GM23338 (cell line): ENCODE measurements at regions not wholly inside any gene's neighbourhood (a gene's known extent, or its start where the extent isn't known, plus 50 kb on each side); places are given as distances from the start of the nearest gene placed in this dataset.

Experiments
- ATAC-seq: fragments of 200-7000 bp; cut with Tn5 transposase; 3 replicates; pipeline ENCODE4 v1.9.1; 2020
- DNase-seq: peaks from one replicate; pipeline ENCODE4 v3.0.0-alpha.2; 2015; ENCODE audit warnings: low spot score
- H2AFZ ChIP-seq: fragments of 200-600 bp; sonication (generic); 2 replicates; pipeline ENCODE4 v1.8.0; 2016; ENCODE audit warnings: antibody characterized with exemption, mild to moderate bottlenecking, moderate library complexity
- H3F3A ChIP-seq: fragments of 200-600 bp; sonication (generic); replicated peaks from 2 replicates; pipeline ENCODE4 v1.8.0; 2017; ENCODE audit warnings: antibody characterized with exemption, mixed run types, low read depth
- H3K27ac ChIP-seq: fragments of 200-600 bp; sonication (generic); 2 replicates; pipeline ENCODE4 v1.6.1; 2016; ENCODE audit warnings: low read depth
- H3K27me3 ChIP-seq: fragments of 200-600 bp; sonication (generic); 2 replicates; pipeline ENCODE4 v1.8.0; 2016; ENCODE audit warnings: mild to moderate bottlenecking, mixed run types, moderate library complexity; ENCODE audit not compliant: insufficient read depth
- H3K36me3 ChIP-seq: fragments of 200-600 bp; sonication (generic); 2 replicates; pipeline ENCODE4 v1.8.0; 2016; ENCODE audit warnings: mild to moderate bottlenecking; ENCODE audit not compliant: insufficient read depth
- H3K4me1 ChIP-seq: fragments of 200-600 bp; sonication (generic); 2 replicates; pipeline ENCODE4 v1.8.0; 2016; ENCODE audit warnings: mild to moderate bottlenecking, moderate library complexity; ENCODE audit not compliant: insufficient read depth
- H3K4me2 ChIP-seq: fragments of 200-600 bp; sonication (generic); 2 replicates; pipeline ENCODE4 v1.7.1; 2017; ENCODE audit warnings: mixed run types
- H3K4me3 ChIP-seq: fragments of 200-600 bp; sonication (generic); 2 replicates; pipeline ENCODE4 v1.6.1; 2016; ENCODE audit warnings: mixed run types
- H3K79me2 ChIP-seq: fragments of 200-600 bp; sonication (generic); replicated peaks from 2 replicates; pipeline ENCODE4 v1.8.0; 2017; ENCODE audit warnings: mild to moderate bottlenecking; ENCODE audit not compliant: insufficient read depth
- H3K9me2 ChIP-seq: fragments of 200-600 bp; sonication (generic); 2 replicates; pipeline ENCODE4 v1.8.0; 2017; ENCODE audit not compliant: insufficient read depth
- H4K20me1 ChIP-seq: fragments of 200-600 bp; sonication (generic); replicated peaks from 2 replicates; pipeline ENCODE4 v1.8.0; 2017; ENCODE audit warnings: mild to moderate bottlenecking; ENCODE audit not compliant: insufficient read depth
- H3K27ac Mint-ChIP-seq: 2 replicates; pipeline ENCODE4 v1.8.0; 2020; ENCODE audit warnings: inconsistent platforms, mild to moderate bottlenecking, moderate library complexity, mixed read lengths
- H3K27me3 Mint-ChIP-seq: 3 replicates; pipeline ENCODE4 v1.8.0; 2022; ENCODE audit warnings: low read depth, mild to moderate bottlenecking, moderate library complexity, mixed read lengths, inconsistent platforms; ENCODE audit not compliant: insufficient read depth, poor library complexity
- H3K36me3 Mint-ChIP-seq: 3 replicates; pipeline ENCODE4 v1.8.0; 2021; ENCODE audit warnings: low read depth, mild to moderate bottlenecking, inconsistent platforms, moderate library complexity, mixed read lengths
- H3K4me1 Mint-ChIP-seq: 3 replicates; pipeline ENCODE4 v1.8.0; 2020; ENCODE audit warnings: mild to moderate bottlenecking, inconsistent platforms, mixed read lengths
- H3K4me3 Mint-ChIP-seq: 3 replicates; pipeline ENCODE4 v1.8.0; 2021; ENCODE audit warnings: moderate library complexity, mild to moderate bottlenecking, inconsistent platforms, mixed read lengths
- H3K9me3 Mint-ChIP-seq: 3 replicates; pipeline ENCODE4 v1.8.0; 2020; ENCODE audit warnings: moderate library complexity, mild to moderate bottlenecking, inconsistent platforms, mixed read lengths
- CREB1 ChIP-seq: fragments of 250-450 bp; sonication (Bioruptor Pico); IDR thresholded peaks from 2 replicates; pipeline ENCODE4 v1.5.0; 2020; ENCODE audit warnings: low read depth, mild to moderate bottlenecking, moderate library complexity
- EZH2 ChIP-seq: fragments of 200-600 bp; sonication (generic); IDR thresholded peaks from one replicate; pipeline ENCODE4 v1.8.0; 2017; ENCODE audit warnings: antibody characterized with exemption, mild to moderate bottlenecking, low read depth; ENCODE audit not compliant: unreplicated experiment
- NANOG ChIP-seq: IDR thresholded peaks from 2 replicates; pipeline ENCODE4 v1.6.1; 2016; ENCODE audit warnings: antibody characterized with exemption, borderline replicate concordance
- POLR2AphosphoS5 ChIP-seq: IDR thresholded peaks from 2 replicates; pipeline ENCODE4 v1.6.1; 2016; ENCODE audit warnings: antibody characterized with exemption, low read depth
- TF ChIP-seq, protein P1 (sequence below): IDR thresholded peaks from one replicate; pipeline ENCODE4 v1.6.1; 2018; ENCODE audit warnings: antibody characterized with exemption; ENCODE audit not compliant: unreplicated experiment
- TF ChIP-seq, protein P2 (sequence below): fragments of 250-450 bp; sonication (Bioruptor Pico); IDR thresholded peaks from 2 replicates; pipeline ENCODE4 v1.5.0; 2020; ENCODE audit warnings: mild to moderate bottlenecking, moderate library complexity
- TF ChIP-seq, protein P3 (sequence below), 2 experiments: fragments of 200-600 bp in 1 of 2; sonication (generic) in 1 of 2; conservative IDR thresholded peaks; 2 replicates each; pipeline versions ENCODE4 v1.5.1 to v1.6.1; 2016 to 2017; ENCODE audit warnings: antibody characterized with exemption in 2 of 2, low read depth in 2 of 2, mild to moderate bottlenecking in 2 of 2, moderate library complexity in 1 of 2

DNA sequence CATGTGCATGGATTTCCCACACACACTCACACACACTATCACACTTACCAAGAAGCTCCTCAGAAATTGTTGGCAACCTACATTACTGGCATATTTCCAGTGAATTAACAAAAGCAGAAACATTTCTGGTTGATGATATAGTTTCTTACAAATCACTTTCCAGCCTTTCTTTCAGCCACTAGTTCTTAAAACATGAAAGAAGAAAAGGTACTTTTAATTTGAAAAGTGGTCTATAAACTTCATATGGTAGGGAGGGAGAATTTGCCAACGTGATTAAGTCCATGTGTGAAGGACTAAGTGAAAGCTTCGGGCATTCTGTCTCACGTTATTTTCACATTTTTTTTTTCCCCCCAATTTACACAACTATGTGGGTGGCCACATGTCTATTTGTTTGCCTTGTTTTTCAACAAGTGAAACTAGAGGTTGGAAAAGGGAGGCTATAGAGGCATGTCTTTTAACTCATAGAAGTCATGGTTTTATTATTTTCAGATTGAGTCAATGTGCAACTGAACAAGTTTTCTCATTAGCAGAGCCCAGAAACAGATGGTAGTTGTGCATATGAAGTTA, 832.1 kb upstream of the INTU start:
- Mint-ChIP-seq H3K9me3 (no peaks in the 10 kb centered on the region), H3K27ac (0 out of 2 replicates have a peak overlapping the region, but pooled peaks have one; percentile 28), H3K4me1 (peaks cover 8% of the 10 kb centered on the region), H3K4me3 (no peak overlapping the region), H3K36me3 (no peaks in the 10 kb centered on the region), H3K27me3 (no peaks in the 10 kb centered on the region)
- Histone ChIP-seq H3K4me1 (peaks cover 13% of the 10 kb centered on the region), H4K20me1 (no peaks in the 10 kb centered on the region), H3K4me2 (no peak overlapping the region), H3F3A (no peaks in the 10 kb centered on the region), H3K79me2 (no peaks in the 10 kb centered on the region), H3K27ac (no peak overlapping the region), H3K36me3 (no peaks in the 10 kb centered on the region), H2AFZ (no peak overlapping the region; the same call in 1 of the 2 replicates), H3K9me2 (no peaks in the 10 kb centered on the region), H3K4me3 (no peak overlapping the region), H3K27me3 (no peaks in the 10 kb centered on the region)
- TF ChIP-seq EZH2 (no peak), CREB1 (CRISPR knock-in tag) (no peak), POLR2AphosphoS5 (no peak), NANOG (no peak)
- TF ChIP-seq, protein P1, sequence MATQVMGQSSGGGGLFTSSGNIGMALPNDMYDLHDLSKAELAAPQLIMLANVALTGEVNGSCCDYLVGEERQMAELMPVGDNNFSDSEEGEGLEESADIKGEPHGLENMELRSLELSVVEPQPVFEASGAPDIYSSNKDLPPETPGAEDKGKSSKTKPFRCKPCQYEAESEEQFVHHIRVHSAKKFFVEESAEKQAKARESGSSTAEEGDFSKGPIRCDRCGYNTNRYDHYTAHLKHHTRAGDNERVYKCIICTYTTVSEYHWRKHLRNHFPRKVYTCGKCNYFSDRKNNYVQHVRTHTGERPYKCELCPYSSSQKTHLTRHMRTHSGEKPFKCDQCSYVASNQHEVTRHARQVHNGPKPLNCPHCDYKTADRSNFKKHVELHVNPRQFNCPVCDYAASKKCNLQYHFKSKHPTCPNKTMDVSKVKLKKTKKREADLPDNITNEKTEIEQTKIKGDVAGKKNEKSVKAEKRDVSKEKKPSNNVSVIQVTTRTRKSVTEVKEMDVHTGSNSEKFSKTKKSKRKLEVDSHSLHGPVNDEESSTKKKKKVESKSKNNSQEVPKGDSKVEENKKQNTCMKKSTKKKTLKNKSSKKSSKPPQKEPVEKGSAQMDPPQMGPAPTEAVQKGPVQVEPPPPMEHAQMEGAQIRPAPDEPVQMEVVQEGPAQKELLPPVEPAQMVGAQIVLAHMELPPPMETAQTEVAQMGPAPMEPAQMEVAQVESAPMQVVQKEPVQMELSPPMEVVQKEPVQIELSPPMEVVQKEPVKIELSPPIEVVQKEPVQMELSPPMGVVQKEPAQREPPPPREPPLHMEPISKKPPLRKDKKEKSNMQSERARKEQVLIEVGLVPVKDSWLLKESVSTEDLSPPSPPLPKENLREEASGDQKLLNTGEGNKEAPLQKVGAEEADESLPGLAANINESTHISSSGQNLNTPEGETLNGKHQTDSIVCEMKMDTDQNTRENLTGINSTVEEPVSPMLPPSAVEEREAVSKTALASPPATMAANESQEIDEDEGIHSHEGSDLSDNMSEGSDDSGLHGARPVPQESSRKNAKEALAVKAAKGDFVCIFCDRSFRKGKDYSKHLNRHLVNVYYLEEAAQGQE: no peak
- TF ChIP-seq, protein P2, sequence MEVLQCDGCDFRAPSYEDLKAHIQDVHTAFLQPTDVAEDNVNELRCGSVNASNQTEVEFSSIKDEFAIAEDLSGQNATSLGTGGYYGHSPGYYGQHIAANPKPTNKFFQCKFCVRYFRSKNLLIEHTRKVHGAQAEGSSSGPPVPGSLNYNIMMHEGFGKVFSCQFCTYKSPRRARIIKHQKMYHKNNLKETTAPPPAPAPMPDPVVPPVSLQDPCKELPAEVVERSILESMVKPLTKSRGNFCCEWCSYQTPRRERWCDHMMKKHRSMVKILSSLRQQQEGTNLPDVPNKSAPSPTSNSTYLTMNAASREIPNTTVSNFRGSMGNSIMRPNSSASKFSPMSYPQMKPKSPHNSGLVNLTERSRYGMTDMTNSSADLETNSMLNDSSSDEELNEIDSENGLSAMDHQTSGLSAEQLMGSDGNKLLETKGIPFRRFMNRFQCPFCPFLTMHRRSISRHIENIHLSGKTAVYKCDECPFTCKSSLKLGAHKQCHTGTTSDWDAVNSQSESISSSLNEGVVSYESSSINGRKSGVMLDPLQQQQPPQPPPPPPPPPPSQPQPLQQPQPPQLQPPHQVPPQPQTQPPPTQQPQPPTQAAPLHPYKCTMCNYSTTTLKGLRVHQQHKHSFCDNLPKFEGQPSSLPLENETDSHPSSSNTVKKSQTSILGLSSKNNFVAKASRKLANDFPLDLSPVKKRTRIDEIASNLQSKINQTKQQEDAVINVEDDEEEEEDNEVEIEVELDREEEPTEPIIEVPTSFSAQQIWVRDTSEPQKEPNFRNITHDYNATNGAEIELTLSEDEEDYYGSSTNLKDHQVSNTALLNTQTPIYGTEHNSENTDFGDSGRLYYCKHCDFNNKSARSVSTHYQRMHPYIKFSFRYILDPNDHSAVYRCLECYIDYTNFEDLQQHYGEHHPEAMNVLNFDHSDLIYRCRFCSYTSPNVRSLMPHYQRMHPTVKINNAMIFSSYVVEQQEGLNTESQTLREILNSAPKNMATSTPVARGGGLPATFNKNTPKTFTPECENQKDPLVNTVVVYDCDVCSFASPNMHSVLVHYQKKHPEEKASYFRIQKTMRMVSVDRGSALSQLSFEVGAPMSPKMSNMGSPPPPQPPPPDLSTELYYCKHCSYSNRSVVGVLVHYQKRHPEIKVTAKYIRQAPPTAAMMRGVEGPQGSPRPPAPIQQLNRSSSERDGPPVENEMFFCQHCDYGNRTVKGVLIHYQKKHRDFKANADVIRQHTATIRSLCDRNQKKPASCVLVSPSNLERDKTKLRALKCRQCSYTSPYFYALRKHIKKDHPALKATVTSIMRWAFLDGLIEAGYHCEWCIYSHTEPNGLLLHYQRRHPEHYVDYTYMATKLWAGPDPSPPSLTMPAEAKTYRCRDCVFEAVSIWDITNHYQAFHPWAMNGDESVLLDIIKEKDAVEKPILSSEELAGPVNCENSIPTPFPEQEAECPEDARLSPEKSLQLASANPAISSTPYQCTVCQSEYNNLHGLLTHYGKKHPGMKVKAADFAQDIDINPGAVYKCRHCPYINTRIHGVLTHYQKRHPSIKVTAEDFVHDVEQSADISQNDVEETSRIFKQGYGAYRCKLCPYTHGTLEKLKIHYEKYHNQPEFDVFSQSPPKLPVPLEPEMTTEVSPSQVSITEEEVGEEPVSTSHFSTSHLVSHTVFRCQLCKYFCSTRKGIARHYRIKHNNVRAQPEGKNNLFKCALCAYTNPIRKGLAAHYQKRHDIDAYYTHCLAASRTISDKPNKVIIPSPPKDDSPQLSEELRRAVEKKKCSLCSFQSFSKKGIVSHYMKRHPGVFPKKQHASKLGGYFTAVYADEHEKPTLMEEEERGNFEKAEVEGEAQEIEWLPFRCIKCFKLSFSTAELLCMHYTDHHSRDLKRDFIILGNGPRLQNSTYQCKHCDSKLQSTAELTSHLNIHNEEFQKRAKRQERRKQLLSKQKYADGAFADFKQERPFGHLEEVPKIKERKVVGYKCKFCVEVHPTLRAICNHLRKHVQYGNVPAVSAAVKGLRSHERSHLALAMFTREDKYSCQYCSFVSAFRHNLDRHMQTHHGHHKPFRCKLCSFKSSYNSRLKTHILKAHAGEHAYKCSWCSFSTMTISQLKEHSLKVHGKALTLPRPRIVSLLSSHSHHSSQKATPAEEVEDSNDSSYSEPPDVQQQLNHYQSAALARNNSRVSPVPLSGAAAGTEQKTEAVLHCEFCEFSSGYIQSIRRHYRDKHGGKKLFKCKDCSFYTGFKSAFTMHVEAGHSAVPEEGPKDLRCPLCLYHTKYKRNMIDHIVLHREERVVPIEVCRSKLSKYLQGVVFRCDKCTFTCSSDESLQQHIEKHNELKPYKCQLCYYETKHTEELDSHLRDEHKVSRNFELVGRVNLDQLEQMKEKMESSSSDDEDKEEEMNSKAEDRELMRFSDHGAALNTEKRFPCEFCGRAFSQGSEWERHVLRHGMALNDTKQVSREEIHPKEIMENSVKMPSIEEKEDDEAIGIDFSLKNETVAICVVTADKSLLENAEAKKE: no peak
- TF ChIP-seq, protein P3, sequence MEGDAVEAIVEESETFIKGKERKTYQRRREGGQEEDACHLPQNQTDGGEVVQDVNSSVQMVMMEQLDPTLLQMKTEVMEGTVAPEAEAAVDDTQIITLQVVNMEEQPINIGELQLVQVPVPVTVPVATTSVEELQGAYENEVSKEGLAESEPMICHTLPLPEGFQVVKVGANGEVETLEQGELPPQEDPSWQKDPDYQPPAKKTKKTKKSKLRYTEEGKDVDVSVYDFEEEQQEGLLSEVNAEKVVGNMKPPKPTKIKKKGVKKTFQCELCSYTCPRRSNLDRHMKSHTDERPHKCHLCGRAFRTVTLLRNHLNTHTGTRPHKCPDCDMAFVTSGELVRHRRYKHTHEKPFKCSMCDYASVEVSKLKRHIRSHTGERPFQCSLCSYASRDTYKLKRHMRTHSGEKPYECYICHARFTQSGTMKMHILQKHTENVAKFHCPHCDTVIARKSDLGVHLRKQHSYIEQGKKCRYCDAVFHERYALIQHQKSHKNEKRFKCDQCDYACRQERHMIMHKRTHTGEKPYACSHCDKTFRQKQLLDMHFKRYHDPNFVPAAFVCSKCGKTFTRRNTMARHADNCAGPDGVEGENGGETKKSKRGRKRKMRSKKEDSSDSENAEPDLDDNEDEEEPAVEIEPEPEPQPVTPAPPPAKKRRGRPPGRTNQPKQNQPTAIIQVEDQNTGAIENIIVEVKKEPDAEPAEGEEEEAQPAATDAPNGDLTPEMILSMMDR (conservative IDR thresholded peaks at IDR 0.05; ENCODE audit: low read depth in 2 of 2): no peak
- ATAC-seq: no peak
- DNase-seq: no peak
